Nephron (organoid): ENCODE measurements at regions not wholly inside any gene's neighbourhood (a gene's known extent, or its start where the extent isn't known, plus 50 kb on each side); places are given as distances from the start of the nearest gene placed in this dataset.

Source experiments
- H3K27ac Mint-ChIP-seq, 3 experiments: 2 replicates each; pipeline ENCODE4 v1.8.0; 2020; ENCODE audit warnings: mixed read lengths in 3 of 3, mild to moderate bottlenecking in 2 of 3, moderate library complexity in 1 of 3
- H3K27me3 Mint-ChIP-seq: 2 replicates; pipeline ENCODE4 v1.8.0; 2021; ENCODE audit warnings: low read depth, mild to moderate bottlenecking, moderate library complexity, mixed read lengths
- H3K36me3 Mint-ChIP-seq: 2 replicates; pipeline ENCODE4 v1.8.0; 2020; ENCODE audit warnings: low read depth, mixed read lengths
- H3K4me1 Mint-ChIP-seq: 2 replicates; pipeline ENCODE4 v1.8.0; 2020; ENCODE audit warnings: mixed read lengths
- H3K4me3 Mint-ChIP-seq, 3 experiments: 2 replicates each; pipeline ENCODE4 v1.8.0; 2020; ENCODE audit warnings: mild to moderate bottlenecking in 3 of 3, mixed read lengths in 3 of 3, moderate library complexity in 2 of 3
- H3K9me3 Mint-ChIP-seq: 2 replicates; pipeline ENCODE4 v1.8.0; 2020; ENCODE audit warnings: mixed read lengths
- TF ChIP-seq, protein P1 (sequence below), 3 experiments: fragments of 200-600 bp; sonication (generic); IDR thresholded peaks; one replicate each; pipeline ENCODE4 v1.5.0; 2021; ENCODE audit warnings: antibody characterized with exemption in 3 of 3; ENCODE audit not compliant: unreplicated experiment in 3 of 3

DNA sequence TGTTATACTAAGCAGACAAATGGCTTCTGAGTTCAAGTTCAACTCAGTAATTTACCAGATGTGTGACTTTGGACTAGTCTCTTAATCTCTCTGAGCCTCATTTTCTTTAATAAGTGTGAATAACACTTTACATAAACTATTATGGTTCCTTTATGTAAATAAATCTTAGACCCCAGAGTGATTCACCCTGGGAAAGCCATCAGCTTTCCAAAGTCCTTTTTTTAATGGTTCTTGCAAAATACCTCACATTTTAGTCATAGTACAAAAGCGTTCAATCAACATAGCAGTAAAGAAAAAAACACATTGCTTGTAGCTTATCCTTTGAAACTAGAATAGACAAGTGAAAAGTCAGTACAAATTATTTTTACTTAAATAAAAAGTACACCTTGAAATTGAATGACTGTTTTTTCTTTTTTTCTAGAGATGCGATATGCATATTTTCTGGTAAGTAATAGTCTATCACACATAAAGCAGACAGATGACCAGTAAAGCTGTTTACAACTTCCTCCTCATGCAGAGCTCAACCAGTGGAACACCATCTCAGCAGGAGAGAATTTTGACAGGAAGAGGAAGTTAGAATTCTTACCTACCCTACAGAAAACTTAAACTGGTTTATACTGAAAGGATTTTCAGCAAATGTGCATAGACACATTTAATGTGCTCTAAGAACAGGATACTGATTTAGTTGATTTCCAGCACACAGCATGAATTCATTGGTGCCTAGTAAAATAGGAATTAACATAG lies 123.0 kb upstream of the AGBL1 start:
- Mint-ChIP-seq H3K36me3 (no peaks in the 10 kb centered on the region), H3K4me1 (no peaks in the 10 kb centered on the region), H3K27ac (no peak overlapping the region), H3K4me3 (no peak overlapping the region), H3K9me3 (peaks cover 5% of the 10 kb centered on the region), H3K27me3 (peaks cover 10% of the 10 kb centered on the region)
- TF ChIP-seq, protein P1, sequence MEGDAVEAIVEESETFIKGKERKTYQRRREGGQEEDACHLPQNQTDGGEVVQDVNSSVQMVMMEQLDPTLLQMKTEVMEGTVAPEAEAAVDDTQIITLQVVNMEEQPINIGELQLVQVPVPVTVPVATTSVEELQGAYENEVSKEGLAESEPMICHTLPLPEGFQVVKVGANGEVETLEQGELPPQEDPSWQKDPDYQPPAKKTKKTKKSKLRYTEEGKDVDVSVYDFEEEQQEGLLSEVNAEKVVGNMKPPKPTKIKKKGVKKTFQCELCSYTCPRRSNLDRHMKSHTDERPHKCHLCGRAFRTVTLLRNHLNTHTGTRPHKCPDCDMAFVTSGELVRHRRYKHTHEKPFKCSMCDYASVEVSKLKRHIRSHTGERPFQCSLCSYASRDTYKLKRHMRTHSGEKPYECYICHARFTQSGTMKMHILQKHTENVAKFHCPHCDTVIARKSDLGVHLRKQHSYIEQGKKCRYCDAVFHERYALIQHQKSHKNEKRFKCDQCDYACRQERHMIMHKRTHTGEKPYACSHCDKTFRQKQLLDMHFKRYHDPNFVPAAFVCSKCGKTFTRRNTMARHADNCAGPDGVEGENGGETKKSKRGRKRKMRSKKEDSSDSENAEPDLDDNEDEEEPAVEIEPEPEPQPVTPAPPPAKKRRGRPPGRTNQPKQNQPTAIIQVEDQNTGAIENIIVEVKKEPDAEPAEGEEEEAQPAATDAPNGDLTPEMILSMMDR (IDR thresholded peaks at IDR 0.05; ENCODE audit: unreplicated experiment in 3 of 3) = no peak

DNA sequence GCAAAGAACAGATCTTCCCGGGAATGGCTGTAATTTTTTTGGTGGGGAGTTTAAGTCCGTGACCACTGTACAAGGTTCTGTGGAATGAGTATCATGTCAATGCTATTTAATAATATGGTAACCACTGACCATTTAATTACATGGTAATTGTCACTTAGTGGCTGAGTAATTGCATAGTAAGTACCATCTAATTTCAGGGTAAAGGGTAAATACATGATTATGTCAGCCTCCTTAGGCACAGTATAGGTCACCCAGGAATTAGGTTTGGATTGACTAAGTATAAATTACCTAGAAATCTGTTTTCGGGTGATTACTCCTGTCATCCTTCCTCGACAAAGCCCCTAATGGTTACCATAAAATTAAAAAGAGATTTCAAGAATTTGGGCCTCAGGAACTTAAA lies 120.1 kb upstream of the AGBL1 start:
- peaks cover 5% of the 10 kb centered on the region for H3K9me3 Mint-ChIP-seq
- no peaks in the 10 kb centered on the region for H3K27me3 Mint-ChIP-seq
- H3K4me3 Mint-ChIP-seq = no peak overlapping the region
- H3K27ac Mint-ChIP-seq = no peak overlapping the region
- H3K36me3 Mint-ChIP-seq = no peaks in the 10 kb centered on the region
- TF ChIP-seq, protein P1 (IDR thresholded peaks at IDR 0.05; ENCODE audit: unreplicated experiment in 3 of 3) = no peak
- no peaks in the 10 kb centered on the region for H3K4me1 Mint-ChIP-seq

DNA sequence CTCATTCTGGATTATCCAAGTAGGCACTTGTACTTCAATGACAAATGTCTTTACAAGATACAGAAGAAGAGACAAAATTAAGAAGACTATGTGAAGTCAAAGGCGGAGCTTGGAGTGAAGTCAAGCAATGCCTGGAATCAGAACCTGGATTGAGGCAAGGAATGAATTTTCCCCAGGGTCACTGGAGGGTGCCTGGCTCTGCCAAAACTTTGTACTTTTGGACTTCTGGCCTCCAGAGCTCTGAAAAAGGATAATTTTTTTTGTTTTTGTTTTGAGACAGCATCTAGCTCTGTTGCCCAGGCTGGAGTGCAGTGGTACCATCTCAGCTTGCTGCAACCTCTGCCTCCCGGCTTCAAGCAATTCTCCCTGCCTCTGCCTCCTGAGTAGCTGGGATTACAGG lies 119.3 kb upstream of the AGBL1 start:
- Mint-ChIP-seq H3K27ac (no peak overlapping the region), H3K36me3 (no peaks in the 10 kb centered on the region), H3K4me1 (no peaks in the 10 kb centered on the region), H3K27me3 (peaks cover 4% of the 10 kb centered on the region), H3K9me3 (peaks cover 5% of the 10 kb centered on the region), H3K4me3 (no peak overlapping the region)
- TF ChIP-seq, protein P1 (IDR thresholded peaks at IDR 0.05; ENCODE audit: unreplicated experiment in 3 of 3) = no peak

DNA sequence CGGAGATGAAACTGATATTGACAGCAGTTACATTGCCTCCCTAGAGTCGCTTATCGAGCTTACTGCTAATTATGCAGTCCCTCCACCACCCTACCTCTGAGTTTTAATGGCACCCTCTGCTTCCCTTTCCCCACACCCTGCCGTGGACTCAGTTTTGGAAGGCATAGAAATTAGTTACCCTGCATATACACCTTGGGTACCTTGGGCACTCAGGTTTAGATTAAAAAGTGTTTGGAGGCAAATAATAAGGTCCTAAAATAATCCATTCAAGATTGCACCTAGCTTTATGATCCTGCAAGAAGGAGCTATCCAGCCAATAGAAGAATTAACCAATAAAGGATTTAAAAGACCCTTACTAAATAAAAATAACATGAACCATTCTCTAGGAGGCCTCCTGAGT lies 117.8 kb upstream of the AGBL1 start:
- Mint-ChIP-seq H3K27ac (no peak overlapping the region), H3K4me1 (no peaks in the 10 kb centered on the region), H3K36me3 (no peaks in the 10 kb centered on the region), H3K27me3 (peaks cover 13% of the 10 kb centered on the region), H3K4me3 (no peak overlapping the region), H3K9me3 (no peaks in the 10 kb centered on the region)
- TF ChIP-seq, protein P1 (IDR thresholded peaks at IDR 0.05; ENCODE audit: unreplicated experiment in 3 of 3) = no peak

DNA sequence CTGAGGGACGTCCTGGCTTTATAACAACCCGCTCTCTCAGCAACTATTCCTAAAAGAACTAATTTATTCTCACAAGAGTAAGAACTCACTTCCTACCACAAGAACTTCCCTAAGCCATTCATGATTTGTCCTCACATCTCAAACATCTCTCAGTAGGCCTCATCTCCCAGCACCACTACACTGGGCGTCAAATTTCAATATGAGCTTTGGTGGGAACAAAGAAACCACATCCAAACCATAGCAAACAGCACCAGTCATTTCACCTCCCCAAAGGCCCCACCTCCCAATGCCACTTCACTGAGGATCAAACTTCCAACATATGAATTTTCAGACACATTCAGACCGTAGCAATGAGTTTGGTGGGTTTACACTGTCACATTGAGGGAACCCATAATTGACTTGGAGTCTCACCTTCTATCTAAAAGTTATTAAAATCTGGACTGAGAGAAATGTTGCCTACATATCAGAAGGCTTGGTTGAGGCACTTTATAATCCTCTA lies 116.4 kb upstream of the AGBL1 start:
- Mint-ChIP-seq H3K9me3 (no peaks in the 10 kb centered on the region), H3K4me3 (no peak overlapping the region), H3K27ac (no peak overlapping the region), H3K36me3 (no peaks in the 10 kb centered on the region), H3K27me3 (peaks cover 13% of the 10 kb centered on the region), H3K4me1 (no peaks in the 10 kb centered on the region)
- TF ChIP-seq, protein P1 (IDR thresholded peaks at IDR 0.05; ENCODE audit: unreplicated experiment in 3 of 3) = no peak

DNA sequence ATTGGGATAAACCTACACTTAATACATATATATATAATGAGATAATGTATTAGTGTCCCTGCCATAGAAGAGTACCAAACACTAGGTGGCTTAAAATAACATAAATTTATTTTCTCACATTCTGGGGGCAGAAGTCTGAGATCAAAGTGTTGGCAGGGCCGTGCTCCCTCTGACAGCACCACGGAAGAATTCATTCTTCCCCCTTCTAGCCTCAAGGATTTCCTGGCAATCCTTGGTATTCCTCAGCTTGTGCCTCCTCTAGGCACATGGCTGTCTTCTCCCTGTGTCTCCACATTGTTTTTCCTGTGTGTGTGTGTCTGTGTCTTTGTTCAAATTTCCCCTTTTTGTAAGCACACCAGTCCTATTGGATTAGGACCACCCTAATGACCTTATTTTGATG lies 115.2 kb upstream of the AGBL1 start:
- Mint-ChIP-seq H3K4me3 (no peak overlapping the region), H3K4me1 (no peaks in the 10 kb centered on the region), H3K27ac (no peak overlapping the region), H3K9me3 (no peaks in the 10 kb centered on the region), H3K36me3 (no peaks in the 10 kb centered on the region), H3K27me3 (peaks cover 13% of the 10 kb centered on the region)
- TF ChIP-seq, protein P1 (IDR thresholded peaks at IDR 0.05; ENCODE audit: unreplicated experiment in 3 of 3) = no peak
